GM12892 (cell line): ENCODE measurements at regions not wholly inside any gene's neighbourhood (a gene's known extent, or its start where the extent isn't known, plus 50 kb on each side); places are given as distances from the start of the nearest gene placed in this dataset.

Experiments
- POLR2A ChIP-seq: IDR thresholded peaks from 2 replicates; pipeline ENCODE4 v1.6.1; 2011; ENCODE audit warnings: low read depth, low read length, control low read depth
- POLR2AphosphoS5 ChIP-seq: IDR thresholded peaks from 2 replicates; pipeline ENCODE4 v1.6.1; 2011; ENCODE audit warnings: low read depth, low read length, control low read depth
- TAF1 ChIP-seq: IDR thresholded peaks from 2 replicates; pipeline ENCODE4 v1.6.1; 2011; ENCODE audit warnings: low read depth, mild to moderate bottlenecking, control low read depth, low read length, borderline replicate concordance

DNA sequence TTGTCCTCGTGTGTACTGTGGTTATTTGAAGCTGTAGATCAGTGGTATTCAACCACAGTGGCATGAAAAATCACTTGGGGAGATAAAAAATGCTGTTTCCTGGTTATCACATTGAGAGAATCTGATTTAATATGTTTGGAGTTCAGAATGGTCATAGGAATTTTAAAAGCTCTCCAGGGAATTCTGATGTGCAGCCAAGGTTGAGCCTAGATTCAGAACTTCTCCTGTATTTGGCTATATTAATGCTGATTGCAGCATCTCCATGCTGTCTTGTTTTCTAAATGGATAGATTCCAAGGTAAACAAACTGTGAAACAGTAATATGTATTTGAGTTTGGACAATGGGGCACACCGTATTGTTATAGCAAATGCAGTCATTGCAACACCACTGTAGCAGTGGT is 982.2 kb upstream of the FBXO33 start:
- TF ChIP-seq POLR2AphosphoS5 = no peak
- no peak for TF ChIP-seq POLR2A
- TF ChIP-seq TAF1 = no peak
